Calu3 (cell line): ENCODE measurements at regions not wholly inside any gene's neighbourhood (a gene's known extent, or its start where the extent isn't known, plus 50 kb on each side); places are given as distances from the start of the nearest gene placed in this dataset.

Experiments used
- BruUV-seq: library from RNA; stranded (reverse); fragments of 400-500 nt; replicated peaks from 2 replicates; lab custom pipeline; 2021; lab: Mats Ljungman, UMichigan
- CTCF ChIA-PET: fragments of 300-600 bp; sonication (Branson Sonifier 250); formaldehyde crosslinking; loops from one replicate; lab custom pipeline; 2022; ENCODE audit warnings: antibody characterized with exemption; lab: Charles Lee
- DNase-seq: peaks from one replicate; pipeline ENCODE4 v3.0.0; 2022
- H3K27ac Mint-ChIP-seq: one replicate; pipeline ENCODE4 v1.8.0; 2022; ENCODE audit warnings: mixed read lengths; ENCODE audit not compliant: unreplicated experiment
- H3K27me3 Mint-ChIP-seq: one replicate; pipeline ENCODE4 v1.8.0; 2022; ENCODE audit warnings: mixed read lengths; ENCODE audit not compliant: unreplicated experiment
- H3K36me3 Mint-ChIP-seq: one replicate; pipeline ENCODE4 v1.8.0; 2022; ENCODE audit warnings: mild to moderate bottlenecking, moderate library complexity, mixed read lengths; ENCODE audit not compliant: insufficient read depth, unreplicated experiment
- H3K4me1 Mint-ChIP-seq: one replicate; pipeline ENCODE4 v1.8.0; 2022; ENCODE audit warnings: mild to moderate bottlenecking, low read depth, mixed read lengths; ENCODE audit not compliant: unreplicated experiment
- H3K4me3 Mint-ChIP-seq: one replicate; pipeline ENCODE4 v1.8.0; 2022; ENCODE audit warnings: mild to moderate bottlenecking, low read depth, moderate library complexity, mixed read lengths; ENCODE audit not compliant: unreplicated experiment
- H3K9me3 Mint-ChIP-seq: one replicate; pipeline ENCODE4 v1.8.0; 2022; ENCODE audit warnings: low read depth, mixed read lengths; ENCODE audit not compliant: unreplicated experiment
- CTCF ChIP-seq: fragments of 200-600 bp; IDR thresholded peaks from one replicate; pipeline ENCODE4 v1.8.0; 2022; ENCODE audit warnings: antibody characterized with exemption; ENCODE audit not compliant: unreplicated experiment
- intact Hi-C: fragments of 100-400 bp; cut with micrococcal nuclease; formaldehyde crosslinking; loops from one replicate; pipeline ENCODE4 v1.10.0; 2022; ENCODE audit not compliant: unreplicated experiment

GRCh38 chr7:22874904-22875303 lies 52.3 kb upstream of the TOMM7 start:
- no peak for TF ChIP-seq CTCF
- intact Hi-C loops = no loop called here
- Mint-ChIP-seq H3K9me3 (no peaks in the 10 kb centered on the region), H3K27ac (no peak overlapping the region), H3K4me1 (no peaks in the 10 kb centered on the region), H3K27me3 (peaks cover 28% of the 10 kb centered on the region), H3K4me3 (no peak overlapping the region), H3K36me3 (no peaks in the 10 kb centered on the region)
- DNase-seq = no peak
- BruUV-seq = no TSS peak
- CTCF ChIA-PET = no interaction called here
